GM18502 (cell line): ENCODE measurements at regions not wholly inside any gene's neighbourhood (a gene's known extent, or its start where the extent isn't known, plus 50 kb on each side); places are given as distances from the start of the nearest gene placed in this dataset.

ENCODE experiments used
- ATAC-seq: cut with Tn5 transposase; IDR thresholded peaks from one replicate; pipeline ENCODE4 v1.9.1; 2021; ENCODE audit warnings: mild to moderate bottlenecking; ENCODE audit not compliant: unreplicated experiment, poor library complexity

DNA sequence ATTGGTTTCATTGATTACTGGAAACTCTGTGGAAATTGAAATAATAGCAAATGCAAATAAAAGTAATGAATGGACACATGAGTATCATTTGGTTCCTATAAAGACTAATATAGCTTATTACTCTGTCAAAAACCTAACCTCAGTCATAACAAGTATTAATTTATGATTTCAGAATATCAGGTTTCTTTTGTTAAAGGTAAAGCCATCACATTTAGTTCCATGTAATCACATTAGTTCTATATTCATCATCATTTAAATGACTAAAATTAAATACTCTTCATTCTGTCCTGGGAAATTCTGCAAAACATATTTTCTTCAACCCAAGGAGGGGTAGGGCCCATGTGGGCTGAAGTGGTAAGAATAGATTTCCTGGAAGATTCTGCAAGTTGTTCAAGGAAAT lies 68.2 kb upstream of the ANO3 start:
- ATAC-seq, result no peak

- ATAC-seq, result no peak
These were observed 67.7 kb upstream of the ANO3 start for GRCh38 chr11:26264266-26264665.

- no peak for ATAC-seq
These were observed 62.8 kb upstream of the ANO3 start for GRCh38 chr11:26268980-26269660.

DNA sequence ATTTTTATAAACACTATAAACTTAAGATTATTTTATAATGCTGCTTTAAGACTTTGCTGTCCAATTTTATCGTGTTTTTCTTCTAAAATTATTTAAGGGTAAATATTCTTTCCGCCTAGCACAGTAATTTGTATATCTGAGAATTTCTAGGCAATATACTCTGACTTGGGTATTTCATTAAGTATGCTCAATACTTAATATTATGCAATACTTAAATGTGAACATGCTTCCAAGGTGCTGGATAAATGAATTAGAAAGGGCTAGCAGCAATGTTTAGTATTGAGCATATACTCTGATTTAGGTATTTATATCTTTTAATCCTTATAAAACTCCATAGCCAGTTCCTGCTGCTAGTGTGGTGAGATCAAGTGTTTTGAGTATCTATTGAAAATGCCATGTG lies 60.3 kb upstream of the ANO3 start:
- no peak for ATAC-seq

GRCh38 chr11:26276798-26277424 lies 55.0 kb upstream of the ANO3 start:
- ATAC-seq, result peak; percentile 97

GRCh38 chr11:26278354-26278753 lies 53.6 kb upstream of the ANO3 start:
- ATAC-seq, result no peak
